Heart right ventricle (tissue), 16 donors: ENCODE measurements at regions not wholly inside any gene's neighbourhood (a gene's known extent, or its start where the extent isn't known, plus 50 kb on each side); places are given as distances from the start of the nearest gene placed in this dataset.

Source experiments
- ATAC-seq, 8 donors: fragments of 200-7000 bp; cut with Tn5 transposase; one replicate each; pipeline ENCODE4 v1.9.1; 2020; ENCODE audit warnings: mild to moderate bottlenecking in 8 of 8, moderate library complexity in 8 of 8, moderate number of reproducible peaks in 1 of 8
- DNase-seq, 2 donors: peaks; one replicate each; pipeline ENCODE4 v3.0.0-alpha.2; 2020
- H3K27ac ChIP-seq, 10 donors: fragments of 200-600 bp; sonication (generic) in 2 of 10; one replicate each; pipeline versions ENCODE4 v1.5.0 to v1.8.0; 2020 to 2022; ENCODE audit warnings: mild to moderate bottlenecking in 3 of 10
- H3K27me3 ChIP-seq, 7 donors: fragments of 200-600 bp; one replicate each; pipeline ENCODE4 v1.8.0; 2021 to 2022; ENCODE audit warnings: mild to moderate bottlenecking in 2 of 7
- H3K36me3 ChIP-seq, 9 donors: fragments of 200-600 bp; sonication (generic) in 1 of 9; one replicate each; pipeline versions ENCODE4 v1.5.0 to v1.8.0; 2020 to 2022; ENCODE audit warnings: mild to moderate bottlenecking in 2 of 9
- H3K4me1 ChIP-seq, 9 donors: fragments of 200-600 bp; sonication (generic) in 1 of 9; one replicate each; pipeline versions ENCODE4 v1.5.0 to v1.8.0; 2020 to 2022; ENCODE audit warnings: mild to moderate bottlenecking in 4 of 9
- H3K4me3 ChIP-seq, 10 donors: fragments of 200-600 bp; sonication (generic) in 2 of 10; one replicate each; pipeline versions ENCODE4 v1.5.0 to v1.8.0; 2020 to 2022; ENCODE audit warnings: mild to moderate bottlenecking in 7 of 10, moderate library complexity in 2 of 10
- H3K9me3 ChIP-seq, 11 donors: fragments of 200-600 bp in 10 of 11; sonication (generic) in 2 of 11; one replicate each; pipeline versions ENCODE4 v1.5.0 to v1.8.0; 2013 to 2022; ENCODE audit warnings: mild to moderate bottlenecking in 2 of 11, control low read depth in 1 of 11, moderate library complexity in 1 of 11
- WGBS, 2 donors: extraction: QIAGEN DNeasy Blood & Tissue Kit; methylation state at CpG; one replicate each; pipeline ENCODE4 v1.1.7; 2013; ENCODE audit warnings: inconsistent platforms in 1 of 2; 5-methylcytosine and 5-hydroxymethylcytosine counted together
- intact Hi-C, 10 donors: fragments of 100-400 bp; cut with DNase I; formaldehyde crosslinking; loops; one replicate each; pipeline versions ENCODE4 v1.11.1 to v1.14.2; 2022
- TF ChIP-seq, protein P1 (sequence below), 9 donors: fragments of 200-600 bp; sonication (generic) in 2 of 9; IDR thresholded peaks; one replicate each; pipeline versions ENCODE4 v1.5.0 to v1.8.0; 2021 to 2022; ENCODE audit warnings: antibody characterized with exemption in 9 of 9, mild to moderate bottlenecking in 5 of 9, moderate library complexity in 1 of 9
- donor health status: Arrhythmogenic right ventricular cardiomyopathy.
- donor health status: ischemic (EF 13 %, LVEDD 7.1; RV severe dilation, severe dysfunction).
- donor health status: healthy with polysubstance abuse.
- donor health status: DM: no; HTN: yes; CAD: no.
- donor health status: DM: no; HTN: no; CAD: no.
- donor health status: ischemic (EF 25% LVEDD 6.9; RV normal size, moderate dysfunction).
- donor health status: ischemic (EF 25% LVEDD 5.7; RV mildly dilated, moderate dysfunction).
- donor health status: healthy.
- donor health status: DM: yes; HTN: yes; CAD: no.
- donor health status: Ischemic cardiomyopathy.
- donor health status: ischemic (EF 35%, LVEDD 5.7; RV mildly dilated, moderate dysfunction).
- donor health status: nonischemic (EF 11% LVEDD 7.7; RV severe dilation, severe dysfunction).
- donor health status: DM: yes; HTN: yes; CAD: no.
- donor health status: PGD.
- donor health status: ischemic (EF 29% LVEDD 5.4; RV normal size, mild dysfunction).
- donor health status: nonischemic (EF 23%, LVEDD 6.1; RV moderate dilation, normal function).

DNA sequence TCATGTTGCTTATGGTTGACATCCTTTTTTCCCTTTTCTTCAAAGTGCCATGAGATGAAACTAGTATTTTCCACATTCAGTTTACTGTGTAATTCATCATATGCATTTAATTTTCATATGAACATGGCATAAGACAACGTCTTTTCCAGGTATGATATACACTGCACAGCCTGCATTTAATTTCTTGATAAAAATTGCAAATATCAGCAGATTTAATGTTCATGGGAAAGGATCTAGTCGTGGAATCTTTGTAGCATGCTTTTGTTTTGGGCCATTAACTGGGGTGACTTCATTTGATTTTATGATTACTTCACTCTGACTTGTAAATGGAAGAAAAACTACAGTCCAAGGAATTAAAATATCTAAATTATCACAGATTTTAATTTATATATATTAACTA, 837.3 kb downstream of the IPMK start:
- ATAC-seq (no peak), DNase-seq (no peak)
- TF ChIP-seq, protein P1, sequence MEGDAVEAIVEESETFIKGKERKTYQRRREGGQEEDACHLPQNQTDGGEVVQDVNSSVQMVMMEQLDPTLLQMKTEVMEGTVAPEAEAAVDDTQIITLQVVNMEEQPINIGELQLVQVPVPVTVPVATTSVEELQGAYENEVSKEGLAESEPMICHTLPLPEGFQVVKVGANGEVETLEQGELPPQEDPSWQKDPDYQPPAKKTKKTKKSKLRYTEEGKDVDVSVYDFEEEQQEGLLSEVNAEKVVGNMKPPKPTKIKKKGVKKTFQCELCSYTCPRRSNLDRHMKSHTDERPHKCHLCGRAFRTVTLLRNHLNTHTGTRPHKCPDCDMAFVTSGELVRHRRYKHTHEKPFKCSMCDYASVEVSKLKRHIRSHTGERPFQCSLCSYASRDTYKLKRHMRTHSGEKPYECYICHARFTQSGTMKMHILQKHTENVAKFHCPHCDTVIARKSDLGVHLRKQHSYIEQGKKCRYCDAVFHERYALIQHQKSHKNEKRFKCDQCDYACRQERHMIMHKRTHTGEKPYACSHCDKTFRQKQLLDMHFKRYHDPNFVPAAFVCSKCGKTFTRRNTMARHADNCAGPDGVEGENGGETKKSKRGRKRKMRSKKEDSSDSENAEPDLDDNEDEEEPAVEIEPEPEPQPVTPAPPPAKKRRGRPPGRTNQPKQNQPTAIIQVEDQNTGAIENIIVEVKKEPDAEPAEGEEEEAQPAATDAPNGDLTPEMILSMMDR (IDR thresholded peaks at IDR 0.05) = no peak
- no peaks in the 10 kb centered on the region for H3K27me3 ChIP-seq
- intact Hi-C loops = no loop called here
- no peak overlapping the region for H3K4me3 ChIP-seq
- H3K4me1 ChIP-seq = no peaks in the 10 kb centered on the region
- H3K9me3 ChIP-seq = no peaks in the 10 kb centered on the region
- H3K36me3 ChIP-seq = no peaks in the 10 kb centered on the region
- WGBS, 2 donors = 58 to 61% methylated on average over 2 of the region's 2 CpGs
- H3K27ac ChIP-seq = no peak overlapping the region

DNA sequence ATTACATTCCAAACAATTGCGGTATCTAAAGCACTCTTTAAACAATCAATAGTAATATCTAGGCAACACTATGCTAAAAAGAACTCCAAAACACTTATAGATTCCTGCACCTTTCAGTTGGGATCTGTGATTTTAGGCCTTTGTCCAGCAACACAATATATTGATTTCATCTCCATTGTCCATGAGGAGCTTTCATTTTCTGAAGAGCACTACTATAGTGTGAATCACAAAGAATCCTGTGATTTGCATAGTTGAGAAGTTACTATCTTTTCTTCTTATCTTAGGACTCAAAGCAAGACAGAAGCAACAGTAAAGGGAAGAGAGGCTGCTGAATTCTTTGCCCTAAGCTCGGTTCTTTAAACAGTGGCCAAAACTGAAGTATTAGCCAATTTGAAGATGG, 846.8 kb downstream of the IPMK start:
- peaks cover 0 to 12% (median 0%) of the 10 kb centered on the region in 11 donors for H3K9me3 ChIP-seq
- WGBS, 2 donors = 80% methylated on average over 2 of the region's 2 CpGs
- H3K4me3 ChIP-seq = no peak overlapping the region
- no peaks in the 10 kb centered on the region for H3K36me3 ChIP-seq
- no peak for ATAC-seq
- H3K27me3 ChIP-seq = no peaks in the 10 kb centered on the region
- TF ChIP-seq, protein P1 (IDR thresholded peaks at IDR 0.05) = no peak
- no peaks in the 10 kb centered on the region for H3K4me1 ChIP-seq
- no peak for DNase-seq
- H3K27ac ChIP-seq = no peak overlapping the region
- intact Hi-C loops = no loop called here

DNA sequence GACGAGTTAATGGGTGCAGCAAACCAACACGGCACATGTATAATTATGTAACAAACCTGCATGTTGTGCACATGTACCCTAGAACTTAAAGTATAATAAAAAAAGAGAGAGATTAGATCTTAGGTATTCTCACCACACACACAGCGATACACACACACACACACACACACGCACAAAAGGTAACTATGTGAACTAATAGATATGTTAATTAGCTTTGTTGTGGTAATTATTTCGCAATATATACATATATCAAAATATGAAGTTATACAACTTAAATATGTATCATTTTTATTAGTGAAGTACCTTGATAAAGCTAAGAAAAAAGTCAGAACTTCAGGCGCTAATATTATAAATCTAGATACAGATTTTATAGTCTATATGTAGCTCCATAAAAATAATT, 849.2 kb downstream of the IPMK start:
- ATAC-seq (no peak), DNase-seq (no peak)
- no peak overlapping the region for H3K4me3 ChIP-seq
- H3K27me3 ChIP-seq = no peaks in the 10 kb centered on the region
- intact Hi-C loops = no loop called here
- no peaks in the 10 kb centered on the region for H3K36me3 ChIP-seq
- H3K4me1 ChIP-seq = no peaks in the 10 kb centered on the region
- WGBS, 2 donors = 89 to 93% methylated on average over 6 of the region's 6 CpGs
- H3K9me3 ChIP-seq = peaks cover 0 to 18% (median 0%) of the 10 kb centered on the region in 11 donors
- TF ChIP-seq, protein P1 (IDR thresholded peaks at IDR 0.05) = no peak
- H3K27ac ChIP-seq = no peak overlapping the region

DNA sequence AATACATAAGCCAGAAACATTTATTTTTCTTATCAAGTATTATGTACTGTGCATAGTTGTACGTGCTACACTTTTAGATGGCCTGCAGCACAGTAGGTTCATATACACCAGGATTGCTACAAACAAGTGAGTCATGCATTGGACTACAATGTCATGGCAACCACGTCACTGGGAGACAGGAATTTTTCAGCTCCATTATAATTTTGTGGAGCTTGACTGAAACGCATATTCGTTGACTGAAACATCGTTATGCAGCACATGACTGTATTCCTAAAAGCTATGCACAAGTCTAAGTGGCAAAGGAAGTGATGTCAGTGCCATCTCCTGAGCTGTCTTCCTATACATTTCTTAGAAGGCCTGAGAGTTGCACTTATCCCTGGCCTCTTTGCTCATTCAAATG, 871.8 kb downstream of the IPMK start:
- intact Hi-C loops = no loop called here
- ATAC-seq = no peak
- Histone ChIP-seq H3K27ac (no peak overlapping the region), H3K4me3 (no peak overlapping the region), H3K9me3 (peaks cover 0 to 2% (median 0%) of the 10 kb centered on the region in 11 donors), H3K4me1 (no peaks in the 10 kb centered on the region), H3K36me3 (no peaks in the 10 kb centered on the region), H3K27me3 (no peaks in the 10 kb centered on the region)
- TF ChIP-seq, protein P1 (IDR thresholded peaks at IDR 0.05) = no peak
- 74 to 81% methylated on average over 5 of the region's 5 CpGs for WGBS, 2 donors
- no peak for DNase-seq

DNA sequence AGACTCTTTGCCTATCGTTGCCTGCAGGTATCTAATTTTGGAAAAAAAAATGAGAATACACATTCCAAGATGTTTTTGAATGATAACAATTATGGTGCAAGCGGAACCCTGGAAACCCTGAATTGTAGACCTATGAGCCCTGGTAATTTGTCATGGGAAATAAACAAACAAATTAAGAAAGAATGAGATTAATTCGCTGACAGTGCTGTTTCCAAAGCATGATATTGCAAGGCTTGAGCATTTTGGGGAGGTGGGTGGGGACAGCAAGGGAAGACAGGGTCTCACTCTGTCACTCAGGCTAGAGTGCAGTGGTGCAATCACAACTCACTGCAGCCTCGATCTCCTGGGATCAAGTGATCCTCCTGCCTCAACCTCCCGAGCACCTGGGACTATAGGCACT, 900.3 kb downstream of the IPMK start:
- no peaks in the 10 kb centered on the region for H3K27me3 ChIP-seq
- no peaks in the 10 kb centered on the region for H3K4me1 ChIP-seq
- H3K9me3 ChIP-seq = no peaks in the 10 kb centered on the region
- ATAC-seq = no peak
- H3K36me3 ChIP-seq = no peaks in the 10 kb centered on the region
- intact Hi-C loops = no loop called here
- H3K4me3 ChIP-seq = no peak overlapping the region
- TF ChIP-seq, protein P1 (IDR thresholded peaks at IDR 0.05) = no peak
- no peak for DNase-seq
- WGBS, 2 donors = 69 to 75% methylated on average over 5 of the region's 5 CpGs
- H3K27ac ChIP-seq = no peak overlapping the region
